ENCODE measurements at regions not wholly inside any gene's neighbourhood (a gene's known extent, or its start where the extent isn't known, plus 50 kb on each side); places are given as distances from the start of the nearest gene placed in this dataset.
A peak's percentile ranks its signal among the peaks of the same experiment; 100 is the strongest.

- WGBS, 2 donors = 93 to 100% methylated on average over 1 of the region's 1 CpG
- Histone ChIP-seq H3K4me3 (no peak overlapping the region), H3K9me3 (no peaks in the 10 kb centered on the region), H3K27me3 (no peaks in the 10 kb centered on the region), H3K27ac (no peak overlapping the region), H3K4me1 (peaks cover 0 to 3% (median 0%) of the 10 kb centered on the region in 3 donors), H3K36me3 (no peaks in the 10 kb centered on the region)
- ATAC-seq (no peak), DNase-seq (no peak), FAIRE-seq (no peak)
- intact Hi-C loops (cut with DNase I) = no loop called here
- no peak for TF ChIP-seq CTCF (IDR thresholded peaks at IDR 0.05)
These were observed 456.2 kb upstream of the NECTIN3 start for GRCh38 chr3:110615454-110615853.

GRCh38 chr3:110618512-110619226 lies 452.9 kb upstream of the NECTIN3 start:
- no peak for TF ChIP-seq CTCF (IDR thresholded peaks at IDR 0.05)
- peaks cover 0 to 3% (median 0%) of the 10 kb centered on the region in 3 donors for H3K4me1 ChIP-seq
- no peaks in the 10 kb centered on the region for H3K36me3 ChIP-seq
- no peaks in the 10 kb centered on the region for H3K9me3 ChIP-seq
- WGBS, 2 donors = 17 to 19% methylated on average over 2 of the region's 2 CpGs
- no peak overlapping the region for H3K4me3 ChIP-seq
- no peak for FAIRE-seq
- H3K27ac ChIP-seq = no peak overlapping the region
- ATAC-seq = peak in 3 of 4 donors; percentile 45 to 64 (median 45)
- intact Hi-C loops (cut with DNase I) = no loop called here
- H3K27me3 ChIP-seq = no peaks in the 10 kb centered on the region
- no peak for DNase-seq

GRCh38 chr3:110620118-110620517 lies 451.5 kb upstream of the NECTIN3 start:
- TF ChIP-seq CTCF (IDR thresholded peaks at IDR 0.05) = no peak
- Histone ChIP-seq H3K27ac (no peak overlapping the region), H3K4me1 (peaks cover 0 to 9% (median 5%) of the 10 kb centered on the region in 3 donors), H3K27me3 (no peaks in the 10 kb centered on the region), H3K36me3 (no peaks in the 10 kb centered on the region), H3K4me3 (no peak overlapping the region), H3K9me3 (no peaks in the 10 kb centered on the region)
- ATAC-seq (peak in 1 of 4 donors; percentile 15), FAIRE-seq (no peak), DNase-seq (no peak)
- 17 to 27% methylated on average over 4 of the region's 4 CpGs for WGBS, 2 donors
- intact Hi-C loops (cut with DNase I) = no loop called here

GRCh38 chr3:110623571-110623970 lies 448.0 kb upstream of the NECTIN3 start:
- DNase-seq = no peak
- Histone ChIP-seq H3K36me3 (no peaks in the 10 kb centered on the region), H3K4me1 (peaks cover 0 to 11% (median 10%) of the 10 kb centered on the region in 3 donors), H3K9me3 (no peaks in the 10 kb centered on the region), H3K27ac (no peak overlapping the region), H3K4me3 (no peak overlapping the region), H3K27me3 (no peaks in the 10 kb centered on the region)
- no peak for ATAC-seq
- no peak for FAIRE-seq
- 0 to 8% methylated on average over 1 of the region's 1 CpG for WGBS, 2 donors
- TF ChIP-seq CTCF (IDR thresholded peaks at IDR 0.05) = no peak
- intact Hi-C loops (cut with DNase I) = no loop called here

GRCh38 chr3:110624576-110624975 lies 447.0 kb upstream of the NECTIN3 start:
- Histone ChIP-seq H3K36me3 (no peaks in the 10 kb centered on the region), H3K4me1 (peaks cover 0 to 11% (median 10%) of the 10 kb centered on the region in 3 donors), H3K9me3 (no peaks in the 10 kb centered on the region), H3K4me3 (no peak overlapping the region), H3K27ac (peak overlapping the region in 1 of 4 donors; percentile 3), H3K27me3 (no peaks in the 10 kb centered on the region)
- WGBS, 2 donors = 38 to 40% methylated on average over 3 of the region's 3 CpGs
- no peak for FAIRE-seq
- TF ChIP-seq CTCF (IDR thresholded peaks at IDR 0.05) = no peak
- intact Hi-C loops (cut with DNase I) = no loop called here
- peak; percentile 16 to 40 (median 32) for ATAC-seq
- peak in 1 of 6 donors; percentile 26 for DNase-seq

All from pancreas (tissue), 10 donors.